ENCODE measurements at regions not wholly inside any gene's neighbourhood (a gene's known extent, or its start where the extent isn't known, plus 50 kb on each side); places are given as distances from the start of the nearest gene placed in this dataset.

GRCh38 chr4:164701665-164702064, 52.3 kb upstream of the SMIM31 start:
- TF ChIP-seq, protein P1, sequence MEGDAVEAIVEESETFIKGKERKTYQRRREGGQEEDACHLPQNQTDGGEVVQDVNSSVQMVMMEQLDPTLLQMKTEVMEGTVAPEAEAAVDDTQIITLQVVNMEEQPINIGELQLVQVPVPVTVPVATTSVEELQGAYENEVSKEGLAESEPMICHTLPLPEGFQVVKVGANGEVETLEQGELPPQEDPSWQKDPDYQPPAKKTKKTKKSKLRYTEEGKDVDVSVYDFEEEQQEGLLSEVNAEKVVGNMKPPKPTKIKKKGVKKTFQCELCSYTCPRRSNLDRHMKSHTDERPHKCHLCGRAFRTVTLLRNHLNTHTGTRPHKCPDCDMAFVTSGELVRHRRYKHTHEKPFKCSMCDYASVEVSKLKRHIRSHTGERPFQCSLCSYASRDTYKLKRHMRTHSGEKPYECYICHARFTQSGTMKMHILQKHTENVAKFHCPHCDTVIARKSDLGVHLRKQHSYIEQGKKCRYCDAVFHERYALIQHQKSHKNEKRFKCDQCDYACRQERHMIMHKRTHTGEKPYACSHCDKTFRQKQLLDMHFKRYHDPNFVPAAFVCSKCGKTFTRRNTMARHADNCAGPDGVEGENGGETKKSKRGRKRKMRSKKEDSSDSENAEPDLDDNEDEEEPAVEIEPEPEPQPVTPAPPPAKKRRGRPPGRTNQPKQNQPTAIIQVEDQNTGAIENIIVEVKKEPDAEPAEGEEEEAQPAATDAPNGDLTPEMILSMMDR (IDR thresholded peaks at IDR 0.05; ENCODE audit: low read depth, low read length): no peak
- TF ChIP-seq POLR2A (IDR thresholded peaks at IDR 0.05; ENCODE audit: extremely low read depth, insufficient read length) (no peak), MYC (IDR thresholded peaks at IDR 0.05; ENCODE audit: low read depth, low read length) (no peak)

Data from NB4 (cell line).